ENCODE measurements at regions not wholly inside any gene's neighbourhood (a gene's known extent, or its start where the extent isn't known, plus 50 kb on each side); places are given as distances from the start of the nearest gene placed in this dataset.

DNA sequence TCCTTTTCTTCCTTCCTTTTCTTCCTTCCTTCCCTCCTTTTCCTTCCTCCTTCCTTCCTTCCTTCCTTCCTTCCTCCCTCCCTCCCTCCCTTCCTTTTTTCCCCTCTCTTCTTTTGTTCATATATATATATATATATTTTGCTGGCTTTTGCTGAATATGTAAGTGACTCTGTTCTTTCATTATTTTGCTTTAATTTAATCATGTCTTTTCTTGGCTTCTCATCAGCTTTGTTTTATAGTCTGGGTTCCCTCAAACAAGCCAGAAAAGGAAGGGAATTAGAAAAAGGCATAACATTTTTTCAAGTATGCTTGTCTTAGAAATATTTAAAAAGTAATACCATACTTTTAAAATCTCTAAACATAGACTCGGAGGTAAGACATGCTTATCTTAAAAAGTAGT lies 219.9 kb upstream of the ATXN7L3B start:
- TF ChIP-seq, protein P1, sequence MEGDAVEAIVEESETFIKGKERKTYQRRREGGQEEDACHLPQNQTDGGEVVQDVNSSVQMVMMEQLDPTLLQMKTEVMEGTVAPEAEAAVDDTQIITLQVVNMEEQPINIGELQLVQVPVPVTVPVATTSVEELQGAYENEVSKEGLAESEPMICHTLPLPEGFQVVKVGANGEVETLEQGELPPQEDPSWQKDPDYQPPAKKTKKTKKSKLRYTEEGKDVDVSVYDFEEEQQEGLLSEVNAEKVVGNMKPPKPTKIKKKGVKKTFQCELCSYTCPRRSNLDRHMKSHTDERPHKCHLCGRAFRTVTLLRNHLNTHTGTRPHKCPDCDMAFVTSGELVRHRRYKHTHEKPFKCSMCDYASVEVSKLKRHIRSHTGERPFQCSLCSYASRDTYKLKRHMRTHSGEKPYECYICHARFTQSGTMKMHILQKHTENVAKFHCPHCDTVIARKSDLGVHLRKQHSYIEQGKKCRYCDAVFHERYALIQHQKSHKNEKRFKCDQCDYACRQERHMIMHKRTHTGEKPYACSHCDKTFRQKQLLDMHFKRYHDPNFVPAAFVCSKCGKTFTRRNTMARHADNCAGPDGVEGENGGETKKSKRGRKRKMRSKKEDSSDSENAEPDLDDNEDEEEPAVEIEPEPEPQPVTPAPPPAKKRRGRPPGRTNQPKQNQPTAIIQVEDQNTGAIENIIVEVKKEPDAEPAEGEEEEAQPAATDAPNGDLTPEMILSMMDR (IDR thresholded peaks at IDR 0.05; ENCODE audit: low read depth, low read length, missing control alignments) = no peak
- DNase-seq (ENCODE audit: low read depth) = no peak
- in situ Hi-C loops (cut with HindIII; ENCODE audit: low sequenced_read_pairs) = no loop called here
- H3K4me3 ChIP-seq (ENCODE audit: low read depth, low read length) = no peak overlapping the region

GRCh38 chr12:74319886-74320285 lies 217.7 kb upstream of the ATXN7L3B start:
- TF ChIP-seq, protein P1 (IDR thresholded peaks at IDR 0.05; ENCODE audit: low read depth, low read length, missing control alignments) = no peak
- no peak overlapping the region for H3K4me3 ChIP-seq (ENCODE audit: low read depth, low read length)
- DNase-seq (ENCODE audit: low read depth) = no peak
- in situ Hi-C loops (cut with HindIII; ENCODE audit: low sequenced_read_pairs) = no loop called here

GRCh38 chr12:74321381-74321780 lies 216.3 kb upstream of the ATXN7L3B start:
- no peak for DNase-seq (ENCODE audit: low read depth)
- no peak overlapping the region for H3K4me3 ChIP-seq (ENCODE audit: low read depth, low read length)
- in situ Hi-C loops (cut with HindIII; ENCODE audit: low sequenced_read_pairs) = no loop called here
- TF ChIP-seq, protein P1 (IDR thresholded peaks at IDR 0.05; ENCODE audit: low read depth, low read length, missing control alignments) = no peak

GRCh38 chr12:74322792-74323191 lies 214.8 kb upstream of the ATXN7L3B start:
- DNase-seq (ENCODE audit: low read depth) = no peak
- TF ChIP-seq, protein P1 (IDR thresholded peaks at IDR 0.05; ENCODE audit: low read depth, low read length, missing control alignments) = no peak
- H3K4me3 ChIP-seq (ENCODE audit: low read depth, low read length) = no peak overlapping the region
- in situ Hi-C loops (cut with HindIII; ENCODE audit: low sequenced_read_pairs) = no loop called here

DNA sequence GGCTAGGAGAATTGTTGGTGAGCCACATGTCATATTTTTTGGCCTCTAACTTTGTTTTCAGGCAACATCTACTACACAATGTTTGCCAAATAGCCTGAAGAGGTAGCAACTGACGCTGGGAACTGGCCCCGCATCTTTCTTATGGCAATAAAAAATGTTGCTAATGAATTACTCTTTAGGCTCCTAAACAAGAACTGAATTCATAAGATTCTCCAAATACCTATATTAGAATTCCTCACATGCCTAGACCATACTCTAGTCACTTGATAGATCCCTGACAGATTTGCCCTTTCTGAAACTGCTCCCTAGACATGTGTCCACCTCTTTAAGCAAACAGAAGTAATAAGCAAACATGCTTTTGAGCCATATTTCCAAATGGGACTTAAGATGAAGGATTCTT lies 209.0 kb upstream of the ATXN7L3B start:
- DNase-seq (ENCODE audit: low read depth) = no peak
- no peak overlapping the region for H3K4me3 ChIP-seq (ENCODE audit: low read depth, low read length)
- TF ChIP-seq, protein P1 (IDR thresholded peaks at IDR 0.05; ENCODE audit: low read depth, low read length, missing control alignments) = no peak
- in situ Hi-C loops (cut with HindIII; ENCODE audit: low sequenced_read_pairs) = no loop called here

DNA sequence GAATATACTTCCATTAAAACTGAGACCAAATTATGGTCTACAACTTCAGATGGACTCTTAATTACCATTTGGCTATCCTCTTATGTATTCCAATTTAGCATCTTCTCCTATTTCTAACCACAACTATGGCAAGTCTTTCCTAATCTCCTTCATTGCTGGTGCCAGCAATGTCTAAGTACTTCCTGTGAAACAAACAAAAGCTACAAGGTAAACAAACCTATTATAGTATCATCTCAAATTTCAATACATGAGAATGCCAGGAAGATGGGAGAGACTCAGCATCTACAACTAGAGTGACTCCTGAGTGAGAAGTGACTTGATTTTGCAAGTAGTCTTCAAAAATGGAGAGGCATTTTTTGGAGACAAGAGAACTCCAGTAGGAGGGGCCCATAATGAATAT lies 202.9 kb upstream of the ATXN7L3B start:
- in situ Hi-C loops (cut with HindIII; ENCODE audit: low sequenced_read_pairs) = no loop called here

More for the DNA sequence above, 202.9 kb upstream of the ATXN7L3B start:
- TF ChIP-seq, protein P1 (IDR thresholded peaks at IDR 0.05; ENCODE audit: low read depth, low read length, missing control alignments) = no peak
- H3K4me3 ChIP-seq (ENCODE audit: low read depth, low read length) = no peak overlapping the region
- no peak for DNase-seq (ENCODE audit: low read depth)
